IPS-15b (cell line): ENCODE measurements at regions not wholly inside any gene's neighbourhood (a gene's known extent, or its start where the extent isn't known, plus 50 kb on each side); places are given as distances from the start of the nearest gene placed in this dataset.
"Not testable (repeated sequence)": the region's sequence is repeated elsewhere in the genome, so short reads cannot be mapped to it uniquely, and the experiment has no call there.

Experiments used
- H3K27me3 ChIP-seq: one replicate; pipeline ENCODE4 v1.6.1; 2013; ENCODE audit warnings: low read length; ENCODE audit not compliant: control insufficient read depth, insufficient read depth
- H3K36me3 ChIP-seq: one replicate; pipeline ENCODE4 v1.6.1; 2013; ENCODE audit warnings: low read length; ENCODE audit not compliant: control insufficient read depth, insufficient read depth
- H3K4me1 ChIP-seq: one replicate; pipeline ENCODE4 v1.6.1; 2013; ENCODE audit warnings: mild to moderate bottlenecking, low read length; ENCODE audit not compliant: control insufficient read depth, insufficient read depth
- H3K4me3 ChIP-seq: one replicate; pipeline ENCODE4 v1.5.1; 2013; ENCODE audit warnings: low read depth, low read length
- H3K9ac ChIP-seq: one replicate; pipeline ENCODE4 v1.6.1; 2013; ENCODE audit warnings: low read depth, mild to moderate bottlenecking, low read length
- H3K9me3 ChIP-seq: one replicate; pipeline ENCODE4 v1.6.1; 2013; ENCODE audit warnings: mild to moderate bottlenecking, low read length; ENCODE audit not compliant: control insufficient read depth, insufficient read depth

GRCh38 chr19:34574704-34575103 is 93.1 kb downstream of the WTIP start:
- H3K4me3 ChIP-seq = no peak overlapping the region
- peaks cover 19% of the 10 kb centered on the region for H3K27me3 ChIP-seq
- H3K9me3 ChIP-seq = no peaks in the 10 kb centered on the region

GRCh38 chr19:34573226-34573864 is 91.8 kb downstream of the WTIP start:
- Histone ChIP-seq H3K9ac (no peak overlapping the region), H3K4me1 (no peaks in the 10 kb centered on the region), H3K9me3 (no peaks in the 10 kb centered on the region), H3K36me3 (no peaks in the 10 kb centered on the region), H3K27me3 (peaks cover 14% of the 10 kb centered on the region), H3K4me3 (no peak overlapping the region)

More at GRCh38 chr19:34574704-34575103, 93.1 kb downstream of the WTIP start:
- no peaks in the 10 kb centered on the region for H3K4me1 ChIP-seq
- H3K9ac ChIP-seq = no peak overlapping the region
- H3K36me3 ChIP-seq = no peaks in the 10 kb centered on the region

GRCh38 chr19:34570140-34570539 is 88.6 kb downstream of the WTIP start:
- not testable (repeated sequence) for H3K9me3 ChIP-seq, H3K4me1 ChIP-seq, H3K36me3 ChIP-seq, H3K9ac ChIP-seq, H3K4me3 ChIP-seq, H3K27me3 ChIP-seq

GRCh38 chr19:34562344-34562743 is 80.8 kb downstream of the WTIP start:
- not testable (repeated sequence) for H3K4me3 ChIP-seq, H3K9me3 ChIP-seq, H3K36me3 ChIP-seq, H3K4me1 ChIP-seq, H3K27me3 ChIP-seq, H3K9ac ChIP-seq
